WTC11 (cell line): ENCODE measurements at regions not wholly inside any gene's neighbourhood (a gene's known extent, or its start where the extent isn't known, plus 50 kb on each side); places are given as distances from the start of the nearest gene placed in this dataset.

Experiments
- ATAC-seq: fragments of 200-7000 bp; cut with Tn5 transposase; 2 replicates; pipeline ENCODE4 v1.10.0; 2021; ENCODE audit warnings: mild to moderate bottlenecking, moderate library complexity
- CTCF ChIA-PET: fragments of 300-600 bp; sonication (Branson Sonifier 250); formaldehyde crosslinking; loops from one replicate; lab custom pipeline; 2021; ENCODE audit warnings: antibody characterized with exemption; lab: Charles Lee
- POLR2A ChIA-PET: fragments of 350-600 bp; sonication (Branson Sonifier 250); formaldehyde crosslinking; loops from one replicate; lab custom pipeline; 2021; ENCODE audit warnings: antibody characterized with exemption; lab: Charles Lee
- DNase-seq: peaks from one replicate; pipeline ENCODE4 v3.0.0; 2021; ENCODE audit warnings: low spot score
- H3K27ac Mint-ChIP-seq: 2 replicates; pipeline ENCODE4 v1.8.0; 2021; ENCODE audit warnings: mixed read lengths
- H3K27me3 Mint-ChIP-seq: 2 replicates; pipeline ENCODE4 v1.8.0; 2021; ENCODE audit warnings: low read depth, mild to moderate bottlenecking, moderate library complexity, mixed read lengths
- H3K36me3 Mint-ChIP-seq: 2 replicates; pipeline ENCODE4 v1.8.0; 2021; ENCODE audit warnings: mixed read lengths
- H3K4me1 Mint-ChIP-seq: 2 replicates; pipeline ENCODE4 v1.8.0; 2022; ENCODE audit warnings: mixed read lengths
- H3K4me3 Mint-ChIP-seq: 2 replicates; pipeline ENCODE4 v1.8.0; 2021; ENCODE audit warnings: mild to moderate bottlenecking, moderate library complexity, mixed read lengths
- H3K9me3 Mint-ChIP-seq: 2 replicates; pipeline ENCODE4 v1.8.0; 2021; ENCODE audit warnings: mixed read lengths
- CREM ChIP-seq: sonication (generic); formaldehyde crosslinking; IDR thresholded peaks from 2 replicates; pipeline ENCODE4 v1.8.1; 2022; ENCODE audit warnings: mild to moderate bottlenecking, missing genetic modification reagents, moderate library complexity
- ELF4 ChIP-seq: sonication (generic); formaldehyde crosslinking; IDR thresholded peaks from 2 replicates; pipeline ENCODE4 v1.8.1; 2022; ENCODE audit warnings: low read depth, mild to moderate bottlenecking, moderate library complexity, missing genetic modification reagents
- ERG ChIP-seq: fragments of 250-450 bp; sonication (Bioruptor Pico); IDR thresholded peaks from 2 replicates; pipeline ENCODE4 v1.8.0; 2021; ENCODE audit warnings: mild to moderate bottlenecking
- ETV6 ChIP-seq: sonication (generic); formaldehyde crosslinking; IDR thresholded peaks from 2 replicates; pipeline ENCODE4 v1.8.1; 2022; ENCODE audit warnings: mild to moderate bottlenecking, missing genetic modification reagents
- FOXP1 ChIP-seq: sonication (generic); formaldehyde crosslinking; IDR thresholded peaks from 2 replicates; pipeline ENCODE4 v1.8.0; 2022; ENCODE audit warnings: missing genetic modification reagents, mild to moderate bottlenecking, moderate library complexity, borderline replicate concordance
- IRF2 ChIP-seq: sonication (generic); formaldehyde crosslinking; IDR thresholded peaks from 2 replicates; pipeline ENCODE4 v1.8.0; 2022; ENCODE audit warnings: low read depth, missing genetic modification reagents, borderline replicate concordance
- JAZF1 ChIP-seq: fragments of 250-450 bp; sonication (Bioruptor Pico); IDR thresholded peaks from 2 replicates; pipeline ENCODE4 v1.9.0; 2021; ENCODE audit warnings: moderate library complexity, mild to moderate bottlenecking, inconsistent platforms
- MAX ChIP-seq: sonication (generic); formaldehyde crosslinking; IDR thresholded peaks from 2 replicates; pipeline ENCODE4 v1.8.0; 2022; ENCODE audit warnings: mild to moderate bottlenecking, missing genetic modification reagents
- MLX ChIP-seq: sonication (generic); formaldehyde crosslinking; IDR thresholded peaks from 2 replicates; pipeline ENCODE4 v1.8.1; 2023; ENCODE audit warnings: mild to moderate bottlenecking, missing genetic modification reagents, moderate library complexity
- PREB ChIP-seq: sonication (generic); formaldehyde crosslinking; IDR thresholded peaks from 2 replicates; pipeline ENCODE4 v1.8.1; 2022; ENCODE audit warnings: mild to moderate bottlenecking, missing genetic modification reagents, moderate library complexity, borderline replicate concordance
- RORB ChIP-seq: fragments of 250-450 bp; sonication (Bioruptor Pico); IDR thresholded peaks from 2 replicates; pipeline ENCODE4 v1.9.0; 2021; ENCODE audit warnings: mild to moderate bottlenecking
- SMAD3 ChIP-seq: sonication (generic); formaldehyde crosslinking; IDR thresholded peaks from 2 replicates; pipeline ENCODE4 v1.8.0; 2022; ENCODE audit warnings: missing genetic modification reagents, mild to moderate bottlenecking, borderline replicate concordance
- ZBTB21 ChIP-seq: sonication (generic); formaldehyde crosslinking; IDR thresholded peaks from 2 replicates; pipeline ENCODE4 v1.8.1; 2023; ENCODE audit warnings: mild to moderate bottlenecking, missing genetic modification reagents, borderline replicate concordance
- ZSCAN18 ChIP-seq: fragments of 250-450 bp; sonication (Bioruptor Pico); IDR thresholded peaks from 2 replicates; pipeline ENCODE4 v2.1.2; 2022; ENCODE audit warnings: mild to moderate bottlenecking, moderate library complexity
- TF ChIP-seq, protein P1 (sequence below): sonication (generic); formaldehyde crosslinking; IDR thresholded peaks from 2 replicates; pipeline ENCODE4 v1.8.0; 2023; ENCODE audit warnings: mild to moderate bottlenecking, missing genetic modification reagents
- TF ChIP-seq, protein P2 (sequence below): fragments of 250-450 bp; sonication (Bioruptor Pico); IDR thresholded peaks from 2 replicates; pipeline ENCODE4 v1.9.0; 2021; ENCODE audit warnings: mild to moderate bottlenecking
- TF ChIP-seq, protein P3 (sequence below): sonication (generic); formaldehyde crosslinking; conservative IDR thresholded peaks from 2 replicates; pipeline ENCODE4 v1.8.1; 2023; ENCODE audit warnings: mild to moderate bottlenecking, low read depth, missing genetic modification reagents, moderate library complexity
- TF ChIP-seq, protein P4 (sequence below): sonication (generic); formaldehyde crosslinking; IDR thresholded peaks from 2 replicates; pipeline ENCODE4 v1.8.0; 2023; ENCODE audit warnings: missing genetic modification reagents, mild to moderate bottlenecking, borderline replicate concordance

DNA sequence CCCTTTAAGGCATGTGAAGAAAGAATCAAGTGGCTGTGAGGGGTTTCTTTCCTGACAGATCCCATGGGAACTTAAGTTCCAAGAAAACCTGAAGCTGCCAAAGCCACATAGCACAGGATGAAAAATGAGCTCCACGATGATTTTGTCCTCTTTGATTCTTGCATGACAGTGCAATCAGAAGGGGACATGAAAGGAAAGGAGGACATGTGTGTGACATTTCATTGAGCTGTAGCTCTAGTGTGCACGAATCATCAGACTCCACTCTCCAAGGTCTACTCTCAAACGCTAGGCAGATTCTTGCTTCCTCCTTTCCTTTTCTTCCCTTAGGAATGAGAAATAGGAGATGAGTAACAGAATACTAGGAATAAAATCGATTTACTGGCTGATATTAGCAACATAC, 142.0 kb downstream of the ZNF608 start:
- ATAC-seq, result no peak
- H3K4me3 Mint-ChIP-seq, result no peak overlapping the region
- no peaks in the 10 kb centered on the region for H3K36me3 Mint-ChIP-seq
- H3K27me3 Mint-ChIP-seq, result no peaks in the 10 kb centered on the region; the same call in 1 of the 2 replicates
- no peak overlapping the region for H3K27ac Mint-ChIP-seq
- H3K9me3 Mint-ChIP-seq, result peaks cover 5% of the 10 kb centered on the region; the same call in 1 of the 2 replicates
- POLR2A ChIA-PET, result interaction anchor here (0.7 kb wide), 1 partner anchor 1759 kb away, joined by 3 read pairs; no protein-coding TSS in a partner anchor
- DNase-seq, result no peak
- CTCF ChIA-PET, result no interaction called here
- H3K4me1 Mint-ChIP-seq, result peaks cover 16% of the 10 kb centered on the region
- TF ChIP-seq FOXP1 (CRISPR knock-in tag) (no peak), ZSCAN18 (no peak), MAX (CRISPR knock-in tag) (no peak), ZBTB21 (no peak), PREB (CRISPR knock-in tag) (no peak), MLX (CRISPR knock-in tag) (no peak), SMAD3 (no peak), JAZF1 (no peak), RORB (CRISPR knock-in tag) (no peak), ETV6 (CRISPR knock-in tag) (no peak), CREM (no peak), IRF2 (CRISPR knock-in tag) (no peak), ERG (CRISPR knock-in tag) (no peak), ELF4 (CRISPR knock-in tag) (no peak)
- TF ChIP-seq, protein P1, sequence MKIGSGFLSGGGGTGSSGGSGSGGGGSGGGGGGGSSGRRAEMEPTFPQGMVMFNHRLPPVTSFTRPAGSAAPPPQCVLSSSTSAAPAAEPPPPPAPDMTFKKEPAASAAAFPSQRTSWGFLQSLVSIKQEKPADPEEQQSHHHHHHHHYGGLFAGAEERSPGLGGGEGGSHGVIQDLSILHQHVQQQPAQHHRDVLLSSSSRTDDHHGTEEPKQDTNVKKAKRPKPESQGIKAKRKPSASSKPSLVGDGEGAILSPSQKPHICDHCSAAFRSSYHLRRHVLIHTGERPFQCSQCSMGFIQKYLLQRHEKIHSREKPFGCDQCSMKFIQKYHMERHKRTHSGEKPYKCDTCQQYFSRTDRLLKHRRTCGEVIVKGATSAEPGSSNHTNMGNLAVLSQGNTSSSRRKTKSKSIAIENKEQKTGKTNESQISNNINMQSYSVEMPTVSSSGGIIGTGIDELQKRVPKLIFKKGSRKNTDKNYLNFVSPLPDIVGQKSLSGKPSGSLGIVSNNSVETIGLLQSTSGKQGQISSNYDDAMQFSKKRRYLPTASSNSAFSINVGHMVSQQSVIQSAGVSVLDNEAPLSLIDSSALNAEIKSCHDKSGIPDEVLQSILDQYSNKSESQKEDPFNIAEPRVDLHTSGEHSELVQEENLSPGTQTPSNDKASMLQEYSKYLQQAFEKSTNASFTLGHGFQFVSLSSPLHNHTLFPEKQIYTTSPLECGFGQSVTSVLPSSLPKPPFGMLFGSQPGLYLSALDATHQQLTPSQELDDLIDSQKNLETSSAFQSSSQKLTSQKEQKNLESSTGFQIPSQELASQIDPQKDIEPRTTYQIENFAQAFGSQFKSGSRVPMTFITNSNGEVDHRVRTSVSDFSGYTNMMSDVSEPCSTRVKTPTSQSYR (CRISPR knock-in tag), result no peak
- TF ChIP-seq, protein P2, sequence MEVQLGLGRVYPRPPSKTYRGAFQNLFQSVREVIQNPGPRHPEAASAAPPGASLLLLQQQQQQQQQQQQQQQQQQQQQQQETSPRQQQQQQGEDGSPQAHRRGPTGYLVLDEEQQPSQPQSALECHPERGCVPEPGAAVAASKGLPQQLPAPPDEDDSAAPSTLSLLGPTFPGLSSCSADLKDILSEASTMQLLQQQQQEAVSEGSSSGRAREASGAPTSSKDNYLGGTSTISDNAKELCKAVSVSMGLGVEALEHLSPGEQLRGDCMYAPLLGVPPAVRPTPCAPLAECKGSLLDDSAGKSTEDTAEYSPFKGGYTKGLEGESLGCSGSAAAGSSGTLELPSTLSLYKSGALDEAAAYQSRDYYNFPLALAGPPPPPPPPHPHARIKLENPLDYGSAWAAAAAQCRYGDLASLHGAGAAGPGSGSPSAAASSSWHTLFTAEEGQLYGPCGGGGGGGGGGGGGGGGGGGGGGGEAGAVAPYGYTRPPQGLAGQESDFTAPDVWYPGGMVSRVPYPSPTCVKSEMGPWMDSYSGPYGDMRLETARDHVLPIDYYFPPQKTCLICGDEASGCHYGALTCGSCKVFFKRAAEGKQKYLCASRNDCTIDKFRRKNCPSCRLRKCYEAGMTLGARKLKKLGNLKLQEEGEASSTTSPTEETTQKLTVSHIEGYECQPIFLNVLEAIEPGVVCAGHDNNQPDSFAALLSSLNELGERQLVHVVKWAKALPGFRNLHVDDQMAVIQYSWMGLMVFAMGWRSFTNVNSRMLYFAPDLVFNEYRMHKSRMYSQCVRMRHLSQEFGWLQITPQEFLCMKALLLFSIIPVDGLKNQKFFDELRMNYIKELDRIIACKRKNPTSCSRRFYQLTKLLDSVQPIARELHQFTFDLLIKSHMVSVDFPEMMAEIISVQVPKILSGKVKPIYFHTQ, result no peak
- TF ChIP-seq, protein P3, sequence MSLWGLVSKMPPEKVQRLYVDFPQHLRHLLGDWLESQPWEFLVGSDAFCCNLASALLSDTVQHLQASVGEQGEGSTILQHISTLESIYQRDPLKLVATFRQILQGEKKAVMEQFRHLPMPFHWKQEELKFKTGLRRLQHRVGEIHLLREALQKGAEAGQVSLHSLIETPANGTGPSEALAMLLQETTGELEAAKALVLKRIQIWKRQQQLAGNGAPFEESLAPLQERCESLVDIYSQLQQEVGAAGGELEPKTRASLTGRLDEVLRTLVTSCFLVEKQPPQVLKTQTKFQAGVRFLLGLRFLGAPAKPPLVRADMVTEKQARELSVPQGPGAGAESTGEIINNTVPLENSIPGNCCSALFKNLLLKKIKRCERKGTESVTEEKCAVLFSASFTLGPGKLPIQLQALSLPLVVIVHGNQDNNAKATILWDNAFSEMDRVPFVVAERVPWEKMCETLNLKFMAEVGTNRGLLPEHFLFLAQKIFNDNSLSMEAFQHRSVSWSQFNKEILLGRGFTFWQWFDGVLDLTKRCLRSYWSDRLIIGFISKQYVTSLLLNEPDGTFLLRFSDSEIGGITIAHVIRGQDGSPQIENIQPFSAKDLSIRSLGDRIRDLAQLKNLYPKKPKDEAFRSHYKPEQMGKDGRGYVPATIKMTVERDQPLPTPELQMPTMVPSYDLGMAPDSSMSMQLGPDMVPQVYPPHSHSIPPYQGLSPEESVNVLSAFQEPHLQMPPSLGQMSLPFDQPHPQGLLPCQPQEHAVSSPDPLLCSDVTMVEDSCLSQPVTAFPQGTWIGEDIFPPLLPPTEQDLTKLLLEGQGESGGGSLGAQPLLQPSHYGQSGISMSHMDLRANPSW (CRISPR knock-in tag), result no peak
- TF ChIP-seq, protein P4, sequence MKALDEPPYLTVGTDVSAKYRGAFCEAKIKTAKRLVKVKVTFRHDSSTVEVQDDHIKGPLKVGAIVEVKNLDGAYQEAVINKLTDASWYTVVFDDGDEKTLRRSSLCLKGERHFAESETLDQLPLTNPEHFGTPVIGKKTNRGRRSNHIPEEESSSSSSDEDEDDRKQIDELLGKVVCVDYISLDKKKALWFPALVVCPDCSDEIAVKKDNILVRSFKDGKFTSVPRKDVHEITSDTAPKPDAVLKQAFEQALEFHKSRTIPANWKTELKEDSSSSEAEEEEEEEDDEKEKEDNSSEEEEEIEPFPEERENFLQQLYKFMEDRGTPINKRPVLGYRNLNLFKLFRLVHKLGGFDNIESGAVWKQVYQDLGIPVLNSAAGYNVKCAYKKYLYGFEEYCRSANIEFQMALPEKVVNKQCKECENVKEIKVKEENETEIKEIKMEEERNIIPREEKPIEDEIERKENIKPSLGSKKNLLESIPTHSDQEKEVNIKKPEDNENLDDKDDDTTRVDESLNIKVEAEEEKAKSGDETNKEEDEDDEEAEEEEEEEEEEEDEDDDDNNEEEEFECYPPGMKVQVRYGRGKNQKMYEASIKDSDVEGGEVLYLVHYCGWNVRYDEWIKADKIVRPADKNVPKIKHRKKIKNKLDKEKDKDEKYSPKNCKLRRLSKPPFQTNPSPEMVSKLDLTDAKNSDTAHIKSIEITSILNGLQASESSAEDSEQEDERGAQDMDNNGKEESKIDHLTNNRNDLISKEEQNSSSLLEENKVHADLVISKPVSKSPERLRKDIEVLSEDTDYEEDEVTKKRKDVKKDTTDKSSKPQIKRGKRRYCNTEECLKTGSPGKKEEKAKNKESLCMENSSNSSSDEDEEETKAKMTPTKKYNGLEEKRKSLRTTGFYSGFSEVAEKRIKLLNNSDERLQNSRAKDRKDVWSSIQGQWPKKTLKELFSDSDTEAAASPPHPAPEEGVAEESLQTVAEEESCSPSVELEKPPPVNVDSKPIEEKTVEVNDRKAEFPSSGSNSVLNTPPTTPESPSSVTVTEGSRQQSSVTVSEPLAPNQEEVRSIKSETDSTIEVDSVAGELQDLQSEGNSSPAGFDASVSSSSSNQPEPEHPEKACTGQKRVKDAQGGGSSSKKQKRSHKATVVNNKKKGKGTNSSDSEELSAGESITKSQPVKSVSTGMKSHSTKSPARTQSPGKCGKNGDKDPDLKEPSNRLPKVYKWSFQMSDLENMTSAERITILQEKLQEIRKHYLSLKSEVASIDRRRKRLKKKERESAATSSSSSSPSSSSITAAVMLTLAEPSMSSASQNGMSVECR (CRISPR knock-in tag), result no peak
